H9 (cell line): ENCODE measurements at regions not wholly inside any gene's neighbourhood (a gene's known extent, or its start where the extent isn't known, plus 50 kb on each side); places are given as distances from the start of the nearest gene placed in this dataset.

Source experiments
- DNase-seq: peaks from one replicate; pipeline ENCODE4 v3.0.0-alpha.2; 2017
- H2AFZ ChIP-seq: one replicate; pipeline ENCODE4 v1.6.1; 2013; ENCODE audit warnings: mild to moderate bottlenecking, low read length, control low read depth, moderate library complexity
- H2AK5ac ChIP-seq: 2 replicates; pipeline ENCODE4 v1.6.1; 2013; ENCODE audit warnings: low read length, control low read depth, mixed read lengths; ENCODE audit not compliant: insufficient read length
- H2BK120ac ChIP-seq: one replicate; pipeline ENCODE4 v1.6.1; 2013; ENCODE audit warnings: low read depth, mild to moderate bottlenecking, low read length, control low read depth, inconsistent platforms; ENCODE audit not compliant: poor library complexity, severe bottlenecking
- H2BK12ac ChIP-seq: 2 replicates; pipeline ENCODE4 v1.6.1; 2013; ENCODE audit warnings: low read length, control low read depth, mixed read lengths, low read depth; ENCODE audit not compliant: insufficient read length
- H2BK15ac ChIP-seq: 2 replicates; pipeline ENCODE4 v1.6.1; 2013; ENCODE audit warnings: low read depth, low read length, control low read depth
- H2BK20ac ChIP-seq: one replicate; pipeline ENCODE4 v1.6.1; 2013; ENCODE audit warnings: low read depth, mild to moderate bottlenecking, low read length, control low read depth, inconsistent platforms; ENCODE audit not compliant: poor library complexity, severe bottlenecking
- H2BK5ac ChIP-seq: 2 replicates; pipeline ENCODE4 v1.6.1; 2013; ENCODE audit warnings: low read length, control low read depth, mixed read lengths; ENCODE audit not compliant: insufficient read length
- H3K14ac ChIP-seq: 2 replicates; pipeline ENCODE4 v1.6.1; 2013; ENCODE audit warnings: low read length, control low read depth; ENCODE audit not compliant: insufficient read depth
- H3K18ac ChIP-seq: 2 replicates; pipeline ENCODE4 v1.6.1; 2013; ENCODE audit warnings: low read depth, mild to moderate bottlenecking, mixed read lengths, low read length, control low read depth; ENCODE audit not compliant: insufficient read length
- H3K23ac ChIP-seq: 2 replicates; pipeline ENCODE4 v1.6.1; 2013; ENCODE audit warnings: low read length, control low read depth, mixed read lengths, low read depth; ENCODE audit not compliant: insufficient read length
- H3K23me2 ChIP-seq: 2 replicates; pipeline ENCODE4 v1.6.1; 2013; ENCODE audit warnings: low read depth, mild to moderate bottlenecking, mixed read lengths, low read length, control low read depth; ENCODE audit not compliant: insufficient read length, poor library complexity, severe bottlenecking
- H3K27ac ChIP-seq: 2 replicates; pipeline ENCODE4 v1.5.1; 2013; ENCODE audit warnings: low read length, control low read depth, mixed read lengths, low read depth; ENCODE audit not compliant: insufficient read length
- H3K27me3 ChIP-seq: 2 replicates; pipeline ENCODE4 v1.6.1; 2013; ENCODE audit warnings: low read length, control low read depth, inconsistent platforms; ENCODE audit not compliant: insufficient read depth
- H3K4ac ChIP-seq: 2 replicates; pipeline ENCODE4 v1.6.1; 2013; ENCODE audit warnings: low read depth, mild to moderate bottlenecking, control low read depth, inconsistent platforms, low read length, moderate library complexity
- H3K4me1 ChIP-seq: 2 replicates; pipeline ENCODE4 v1.6.1; 2013; ENCODE audit warnings: low read length, control low read depth, inconsistent platforms; ENCODE audit not compliant: insufficient read depth
- H3K4me2 ChIP-seq: 2 replicates; pipeline ENCODE4 v1.6.1; 2013; ENCODE audit warnings: low read length, control low read depth, mixed read lengths; ENCODE audit not compliant: insufficient read length, insufficient read depth
- H3K56ac ChIP-seq: 2 replicates; pipeline ENCODE4 v1.6.1; 2013; ENCODE audit warnings: low read depth, mild to moderate bottlenecking, mixed read lengths, low read length, control low read depth; ENCODE audit not compliant: insufficient read length
- H3K79me1 ChIP-seq: 2 replicates; pipeline ENCODE4 v1.6.1; 2013; ENCODE audit warnings: low read depth, mild to moderate bottlenecking, moderate library complexity, low read length, control low read depth, inconsistent platforms; ENCODE audit not compliant: insufficient read depth, poor library complexity, severe bottlenecking
- H3K79me2 ChIP-seq: 2 replicates; pipeline ENCODE4 v1.6.1; 2013; ENCODE audit warnings: low read length, control low read depth, inconsistent platforms; ENCODE audit not compliant: insufficient read depth
- H3K9ac ChIP-seq: 2 replicates; pipeline ENCODE4 v1.6.1; 2013; ENCODE audit warnings: low read length, control low read depth, mixed read lengths; ENCODE audit not compliant: insufficient read length; ENCODE audit errors: extremely low read depth
- H3K9me3 ChIP-seq: one replicate; pipeline ENCODE4 v1.6.1; 2013; ENCODE audit warnings: low read depth, low read length, inconsistent platforms; ENCODE audit not compliant: control insufficient read depth
- H3T11ph ChIP-seq: one replicate; pipeline ENCODE4 v1.6.1; 2013; ENCODE audit warnings: mild to moderate bottlenecking, low read length, control low read depth, inconsistent platforms
- H4K20me1 ChIP-seq: one replicate; pipeline ENCODE4 v1.6.1; 2013; ENCODE audit not compliant: control insufficient read depth, insufficient read length, insufficient read depth
- H4K5ac ChIP-seq: 2 replicates; pipeline ENCODE4 v1.6.1; 2013; ENCODE audit warnings: low read depth, mild to moderate bottlenecking, mixed read lengths, low read length, control low read depth; ENCODE audit not compliant: insufficient read length
- H4K8ac ChIP-seq: replicated peaks from 2 replicates; pipeline ENCODE4 v1.6.1; 2013; ENCODE audit warnings: low read length, control low read depth, mixed read lengths, low read depth; ENCODE audit not compliant: insufficient read length
- H4K91ac ChIP-seq: 2 replicates; pipeline ENCODE4 v1.6.1; 2013; ENCODE audit warnings: low read depth, mild to moderate bottlenecking, moderate library complexity, mixed read lengths, low read length, control low read depth; ENCODE audit not compliant: insufficient read length
- H3K27ac Mint-ChIP-seq, 3 experiments: 2 replicates in 2 of 3; 3 replicates in 1 of 3; pipeline ENCODE4 v1.8.0; 2020 to 2021; ENCODE audit warnings: mixed read lengths in 3 of 3, mild to moderate bottlenecking in 1 of 3, moderate library complexity in 1 of 3
- H3K27me3 Mint-ChIP-seq: 2 replicates; pipeline ENCODE4 v1.8.0; 2021; ENCODE audit warnings: low read depth, mild to moderate bottlenecking, moderate library complexity, mixed read lengths
- H3K36me3 Mint-ChIP-seq, 3 experiments: 2 replicates in 2 of 3; 3 replicates in 1 of 3; pipeline ENCODE4 v1.8.0; 2020 to 2021; ENCODE audit warnings: low read depth in 3 of 3, mixed read lengths in 3 of 3; ENCODE audit not compliant: insufficient read depth in 1 of 3
- H3K4me1 Mint-ChIP-seq, 2 experiments: 2 replicates each; pipeline ENCODE4 v1.8.0; 2020; ENCODE audit warnings: mixed read lengths in 2 of 2
- H3K4me3 Mint-ChIP-seq, 2 experiments: 2 replicates in 1 of 2; 3 replicates in 1 of 2; pipeline ENCODE4 v1.8.0; 2020 to 2021; ENCODE audit warnings: mild to moderate bottlenecking in 2 of 2, mixed read lengths in 2 of 2, moderate library complexity in 1 of 2
- H3K9me3 Mint-ChIP-seq, 2 experiments: 2 replicates in 1 of 2; 3 replicates in 1 of 2; pipeline ENCODE4 v1.8.0; 2020; ENCODE audit warnings: mild to moderate bottlenecking in 2 of 2, mixed read lengths in 2 of 2, moderate library complexity in 1 of 2
- WGBS: extraction: QIAGEN DNeasy Blood & Tissue Kit; methylation state at CpG from one replicate; pipeline ENCODE4 v1.1.7; 2013; ENCODE audit warnings: missing lambda C conversion rate, low lambda C conversion rate, mixed read lengths; ENCODE audit not compliant: insufficient read length; ENCODE audit errors: extremely low coverage; 5-methylcytosine and 5-hydroxymethylcytosine counted together
- TF ChIP-seq, protein P1 (sequence below): fragments of 200-600 bp; sonication (generic); conservative IDR thresholded peaks from 3 replicates; pipeline ENCODE4 v1.8.0; 2021; ENCODE audit warnings: antibody characterized with exemption, mild to moderate bottlenecking

GRCh38 chr2:240214790-240215675 lies 74.6 kb upstream of the OTOS start:
- Mint-ChIP-seq H3K27me3 (peaks cover 15% of the 10 kb centered on the region), H3K9me3 (no peaks in the 10 kb centered on the region), H3K27ac (no peak overlapping the region; a peak in 1 of 7 replicates), H3K36me3 (no peaks in the 10 kb centered on the region), H3K4me1 (0 out of 4 replicates have a peak, but pooled peaks cover 0 to 4% of the 10 kb centered on the region in 2 experiments), H3K4me3 (no peak overlapping the region)
- WGBS, result no CpG with 5 or more reads among the region's 25 CpGs
- H2BK12ac ChIP-seq, result no peak overlapping the region
- no peaks in the 10 kb centered on the region for H3K79me2 ChIP-seq
- H3K23me2 ChIP-seq, result no peaks in the 10 kb centered on the region
- no peak overlapping the region for H2BK120ac ChIP-seq
- H2BK5ac ChIP-seq, result no peak overlapping the region
- H2BK15ac ChIP-seq, result no peak overlapping the region
- no peak overlapping the region for H3K4ac ChIP-seq
- no peaks in the 10 kb centered on the region for H4K20me1 ChIP-seq
- H3K4me2 ChIP-seq, result no peak overlapping the region
- no peak overlapping the region for H3K27ac ChIP-seq
- no peak overlapping the region for H4K91ac ChIP-seq
- no peak overlapping the region for H4K5ac ChIP-seq
- no peak overlapping the region for H3T11ph ChIP-seq
- no peaks in the 10 kb centered on the region for H3K9me3 ChIP-seq
- DNase-seq, result no peak
- no peak overlapping the region for H4K8ac ChIP-seq
- no peak overlapping the region for H3K56ac ChIP-seq
- no peak overlapping the region for H3K18ac ChIP-seq
- H3K4me1 ChIP-seq, result no peaks in the 10 kb centered on the region
- no peak overlapping the region for H3K14ac ChIP-seq
- no peak overlapping the region for H2AK5ac ChIP-seq
- H3K23ac ChIP-seq, result no peak overlapping the region
- no peak overlapping the region for H3K9ac ChIP-seq
- TF ChIP-seq, protein P1, sequence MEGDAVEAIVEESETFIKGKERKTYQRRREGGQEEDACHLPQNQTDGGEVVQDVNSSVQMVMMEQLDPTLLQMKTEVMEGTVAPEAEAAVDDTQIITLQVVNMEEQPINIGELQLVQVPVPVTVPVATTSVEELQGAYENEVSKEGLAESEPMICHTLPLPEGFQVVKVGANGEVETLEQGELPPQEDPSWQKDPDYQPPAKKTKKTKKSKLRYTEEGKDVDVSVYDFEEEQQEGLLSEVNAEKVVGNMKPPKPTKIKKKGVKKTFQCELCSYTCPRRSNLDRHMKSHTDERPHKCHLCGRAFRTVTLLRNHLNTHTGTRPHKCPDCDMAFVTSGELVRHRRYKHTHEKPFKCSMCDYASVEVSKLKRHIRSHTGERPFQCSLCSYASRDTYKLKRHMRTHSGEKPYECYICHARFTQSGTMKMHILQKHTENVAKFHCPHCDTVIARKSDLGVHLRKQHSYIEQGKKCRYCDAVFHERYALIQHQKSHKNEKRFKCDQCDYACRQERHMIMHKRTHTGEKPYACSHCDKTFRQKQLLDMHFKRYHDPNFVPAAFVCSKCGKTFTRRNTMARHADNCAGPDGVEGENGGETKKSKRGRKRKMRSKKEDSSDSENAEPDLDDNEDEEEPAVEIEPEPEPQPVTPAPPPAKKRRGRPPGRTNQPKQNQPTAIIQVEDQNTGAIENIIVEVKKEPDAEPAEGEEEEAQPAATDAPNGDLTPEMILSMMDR, result no peak
- H3K27me3 ChIP-seq, result no peaks in the 10 kb centered on the region
- H2BK20ac ChIP-seq, result no peak overlapping the region
- H3K79me1 ChIP-seq, result no peaks in the 10 kb centered on the region
- no peak overlapping the region for H2AFZ ChIP-seq
